ENCODE measurements at regions not wholly inside any gene's neighbourhood (a gene's known extent, or its start where the extent isn't known, plus 50 kb on each side); places are given as distances from the start of the nearest gene placed in this dataset.

GRCh38 chr18:46353460-46353859, 249.3 kb downstream of the HAUS1 start:
- no peaks in the 10 kb centered on the region for H3K27me3 Mint-ChIP-seq (ENCODE audit: insufficient read depth, unreplicated experiment)
- no peaks in the 10 kb centered on the region for H3K9me3 Mint-ChIP-seq (ENCODE audit: unreplicated experiment)
- CTCF ChIA-PET: no interaction called here
- H3K4me3 ChIP-seq (ENCODE audit: low read depth, low read length): no peak overlapping the region
- no peak overlapping the region for H3K4me3 Mint-ChIP-seq (ENCODE audit: unreplicated experiment)
- no peaks in the 10 kb centered on the region for H3K27me3 ChIP-seq (replicated peaks; ENCODE audit: control insufficient read depth, insufficient read depth, low read length)
- POLR2A ChIA-PET: no interaction called here
- H3K4me1 ChIP-seq: no peaks in the 10 kb centered on the region
- no peaks in the 10 kb centered on the region for H3K4me1 Mint-ChIP-seq (ENCODE audit: low read depth, unreplicated experiment)
- H3K9me3 ChIP-seq: no peaks in the 10 kb centered on the region
- no peak for DNase-seq
- no peaks in the 10 kb centered on the region for H3K36me3 ChIP-seq (ENCODE audit: control insufficient read depth, insufficient read depth, low read length)
- BruUV-seq (replicated peaks): no TSS peak
- no peaks in the 10 kb centered on the region for H3K36me3 Mint-ChIP-seq (ENCODE audit: insufficient read depth, unreplicated experiment)
- intact Hi-C loops (cut with micrococcal nuclease; ENCODE audit: unreplicated experiment): no loop called here
- TF ChIP-seq, protein P1, sequence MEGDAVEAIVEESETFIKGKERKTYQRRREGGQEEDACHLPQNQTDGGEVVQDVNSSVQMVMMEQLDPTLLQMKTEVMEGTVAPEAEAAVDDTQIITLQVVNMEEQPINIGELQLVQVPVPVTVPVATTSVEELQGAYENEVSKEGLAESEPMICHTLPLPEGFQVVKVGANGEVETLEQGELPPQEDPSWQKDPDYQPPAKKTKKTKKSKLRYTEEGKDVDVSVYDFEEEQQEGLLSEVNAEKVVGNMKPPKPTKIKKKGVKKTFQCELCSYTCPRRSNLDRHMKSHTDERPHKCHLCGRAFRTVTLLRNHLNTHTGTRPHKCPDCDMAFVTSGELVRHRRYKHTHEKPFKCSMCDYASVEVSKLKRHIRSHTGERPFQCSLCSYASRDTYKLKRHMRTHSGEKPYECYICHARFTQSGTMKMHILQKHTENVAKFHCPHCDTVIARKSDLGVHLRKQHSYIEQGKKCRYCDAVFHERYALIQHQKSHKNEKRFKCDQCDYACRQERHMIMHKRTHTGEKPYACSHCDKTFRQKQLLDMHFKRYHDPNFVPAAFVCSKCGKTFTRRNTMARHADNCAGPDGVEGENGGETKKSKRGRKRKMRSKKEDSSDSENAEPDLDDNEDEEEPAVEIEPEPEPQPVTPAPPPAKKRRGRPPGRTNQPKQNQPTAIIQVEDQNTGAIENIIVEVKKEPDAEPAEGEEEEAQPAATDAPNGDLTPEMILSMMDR (IDR thresholded peaks at IDR 0.05; ENCODE audit: insufficient read depth in 1 of 2, low read depth in 1 of 2, low read length in 1 of 2, severe bottlenecking in 1 of 2, unreplicated experiment in 1 of 2): no peak
- H3K27ac Mint-ChIP-seq (ENCODE audit: unreplicated experiment): no peak overlapping the region

DNA sequence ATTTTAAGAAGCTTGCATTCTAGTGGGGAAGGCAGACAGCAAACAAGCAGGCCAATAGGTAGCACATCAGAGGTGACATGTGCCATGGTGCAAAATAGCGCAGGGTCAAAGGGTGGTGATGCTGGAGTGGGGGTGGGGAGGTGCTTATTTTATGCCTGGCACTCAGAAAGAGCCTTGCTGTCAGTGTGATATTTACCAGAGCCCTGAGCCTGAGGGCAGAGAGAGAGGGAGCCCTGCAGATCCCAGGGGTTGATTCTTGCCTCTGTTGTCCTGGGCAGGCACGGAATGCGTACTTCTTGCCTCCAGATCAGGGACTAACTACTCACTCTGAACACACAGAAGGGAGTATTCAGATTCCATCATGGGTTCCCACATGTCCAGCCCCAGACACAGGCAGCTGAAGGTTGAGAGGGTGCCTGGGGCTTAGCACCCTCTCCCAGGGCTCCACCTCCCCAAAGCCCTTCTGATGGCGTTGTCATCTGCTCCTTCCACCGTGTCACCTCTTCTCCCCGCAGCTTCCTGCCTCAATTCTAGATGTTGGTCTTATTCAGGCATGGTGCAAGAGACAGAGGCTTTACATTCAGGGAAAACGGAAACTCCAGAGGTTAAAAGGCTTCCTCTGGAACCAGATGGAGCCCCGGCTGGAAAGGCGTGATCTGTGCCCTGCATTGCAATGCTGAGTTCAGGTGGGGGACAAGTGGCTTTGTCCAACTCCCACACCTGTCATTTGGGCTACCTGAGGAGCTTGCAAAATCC, 252.3 kb downstream of the HAUS1 start:
- TF ChIP-seq, protein P1 (IDR thresholded peaks at IDR 0.05; ENCODE audit: insufficient read depth in 1 of 2, low read depth in 1 of 2, low read length in 1 of 2, severe bottlenecking in 1 of 2, unreplicated experiment in 1 of 2): no peak
- H3K9me3 ChIP-seq: no peaks in the 10 kb centered on the region
- H3K36me3 ChIP-seq (ENCODE audit: control insufficient read depth, insufficient read depth, low read length): no peaks in the 10 kb centered on the region
- no TSS peak for BruUV-seq (replicated peaks)
- CTCF ChIA-PET: no interaction called here
- Mint-ChIP-seq H3K9me3 (ENCODE audit: unreplicated experiment) (no peaks in the 10 kb centered on the region), H3K27ac (ENCODE audit: unreplicated experiment) (no peak overlapping the region), H3K4me1 (ENCODE audit: low read depth, unreplicated experiment) (no peaks in the 10 kb centered on the region), H3K4me3 (ENCODE audit: unreplicated experiment) (no peak overlapping the region), H3K36me3 (ENCODE audit: insufficient read depth, unreplicated experiment) (no peaks in the 10 kb centered on the region), H3K27me3 (ENCODE audit: insufficient read depth, unreplicated experiment) (no peaks in the 10 kb centered on the region)
- H3K4me1 ChIP-seq: no peaks in the 10 kb centered on the region
- H3K27me3 ChIP-seq (replicated peaks; ENCODE audit: control insufficient read depth, insufficient read depth, low read length): no peaks in the 10 kb centered on the region
- H3K4me3 ChIP-seq (ENCODE audit: low read depth, low read length): no peak overlapping the region
- POLR2A ChIA-PET: no interaction called here
- intact Hi-C loops (cut with micrococcal nuclease; ENCODE audit: unreplicated experiment): no loop called here
- DNase-seq: no peak

GRCh38 chr18:46360102-46360699, 256.0 kb downstream of the HAUS1 start:
- H3K27ac Mint-ChIP-seq (ENCODE audit: unreplicated experiment): no peak overlapping the region
- no peaks in the 10 kb centered on the region for H3K9me3 Mint-ChIP-seq (ENCODE audit: unreplicated experiment)
- DNase-seq: no peak
- no peaks in the 10 kb centered on the region for H3K9me3 ChIP-seq
- H3K27me3 Mint-ChIP-seq (ENCODE audit: insufficient read depth, unreplicated experiment): no peaks in the 10 kb centered on the region
- no TSS peak for BruUV-seq (replicated peaks)
- H3K4me3 ChIP-seq (ENCODE audit: low read depth, low read length): no peak overlapping the region
- TF ChIP-seq, protein P1 (IDR thresholded peaks at IDR 0.05; ENCODE audit: insufficient read depth in 1 of 2, low read depth in 1 of 2, low read length in 1 of 2, severe bottlenecking in 1 of 2, unreplicated experiment in 1 of 2): no peak
- H3K4me1 ChIP-seq: no peaks in the 10 kb centered on the region
- no peaks in the 10 kb centered on the region for H3K36me3 Mint-ChIP-seq (ENCODE audit: insufficient read depth, unreplicated experiment)
- ChIA-PET POLR2A (no interaction called here), CTCF (no interaction called here)
- no peaks in the 10 kb centered on the region for H3K4me1 Mint-ChIP-seq (ENCODE audit: low read depth, unreplicated experiment)
- intact Hi-C loops (cut with micrococcal nuclease; ENCODE audit: unreplicated experiment): no loop called here
- H3K4me3 Mint-ChIP-seq (ENCODE audit: unreplicated experiment): no peak overlapping the region
- H3K36me3 ChIP-seq (ENCODE audit: control insufficient read depth, insufficient read depth, low read length): no peaks in the 10 kb centered on the region
- H3K27me3 ChIP-seq (replicated peaks; ENCODE audit: control insufficient read depth, insufficient read depth, low read length): no peaks in the 10 kb centered on the region

Data from Caco-2 (cell line).